ENCODE measurements at regions not wholly inside any gene's neighbourhood (a gene's known extent, or its start where the extent isn't known, plus 50 kb on each side); places are given as distances from the start of the nearest gene placed in this dataset.
A peak's percentile ranks its signal among the peaks of the same experiment; 100 is the strongest.

GRCh38 chr11:70948855-70949531 is 303.4 kb downstream of the SHANK2 start:
- no peak for TF ChIP-seq CTCF (IDR thresholded peaks at IDR 0.05; ENCODE audit: low read depth, low read length)
- H3K4me3 ChIP-seq (replicated peaks in 1 of 2; ENCODE audit: low read depth in 2 of 2, low read length in 2 of 2) = no peak overlapping the region

GRCh38 chr11:70951139-70951804 is 301.1 kb downstream of the SHANK2 start:
- H3K4me3 ChIP-seq (replicated peaks in 1 of 2; ENCODE audit: low read depth in 2 of 2, low read length in 2 of 2) = no peak overlapping the region
- no peak for TF ChIP-seq CTCF (IDR thresholded peaks at IDR 0.05; ENCODE audit: low read depth, low read length)
- DNase-seq (ENCODE audit: low read depth in 2 of 2) = peak in 1 of 2 donors; percentile 2

More at GRCh38 chr11:70948855-70949531, 303.4 kb downstream of the SHANK2 start:
- DNase-seq (ENCODE audit: low read depth in 2 of 2) = no peak

- TF ChIP-seq CTCF (IDR thresholded peaks at IDR 0.05; ENCODE audit: low read depth, low read length) = no peak
- H3K4me3 ChIP-seq (replicated peaks in 1 of 2; ENCODE audit: low read depth in 2 of 2, low read length in 2 of 2) = no peak overlapping the region
- no peak for DNase-seq (ENCODE audit: low read depth in 2 of 2)
Observed at GRCh38 chr11:70952191-70952590, 300.2 kb downstream of the SHANK2 start.

- TF ChIP-seq CTCF (IDR thresholded peaks at IDR 0.05; ENCODE audit: low read depth, low read length) = no peak
- H3K4me3 ChIP-seq (replicated peaks in 1 of 2; ENCODE audit: low read depth in 2 of 2, low read length in 2 of 2) = no peak overlapping the region
- DNase-seq (ENCODE audit: low read depth in 2 of 2) = no peak
Observed at GRCh38 chr11:70953720-70954119, 298.7 kb downstream of the SHANK2 start.

GRCh38 chr11:70954471-70954870 is 297.9 kb downstream of the SHANK2 start:
- H3K4me3 ChIP-seq (replicated peaks in 1 of 2; ENCODE audit: low read depth in 2 of 2, low read length in 2 of 2) = no peak overlapping the region
- no peak for TF ChIP-seq CTCF (IDR thresholded peaks at IDR 0.05; ENCODE audit: low read depth, low read length)
- no peak for DNase-seq (ENCODE audit: low read depth in 2 of 2)

Data from cardiac fibroblast (primary cell).